ENCODE measurements at regions not wholly inside any gene's neighbourhood (a gene's known extent, or its start where the extent isn't known, plus 50 kb on each side); places are given as distances from the start of the nearest gene placed in this dataset.

GRCh38 chr9:136599074-136599531, 53.3 kb upstream of the NOTCH1 start:
- TF ChIP-seq LEF1 (IDR thresholded peaks at IDR 0.05; ENCODE audit: borderline replicate concordance), result no peak
- TF ChIP-seq SP1 (IDR thresholded peaks at IDR 0.05), result no peak
- no peak for TF ChIP-seq L3MBTL2 (conservative IDR thresholded peaks at IDR 0.05)
- TF ChIP-seq BHLHE40 (IDR thresholded peaks at IDR 0.05; ENCODE audit: borderline replicate concordance), result no peak
- TF ChIP-seq CTBP1 (IDR thresholded peaks at IDR 0.05; ENCODE audit: borderline replicate concordance), result no peak
- no peak for TF ChIP-seq FOXM1 (IDR thresholded peaks at IDR 0.05; ENCODE audit: borderline replicate concordance)
- TF ChIP-seq FOXA1 (IDR thresholded peaks at IDR 0.05), result no peak
- TF ChIP-seq TARDBP (IDR thresholded peaks at IDR 0.05), result no peak
- no peak for TF ChIP-seq ARNT (IDR thresholded peaks at IDR 0.05)
- TF ChIP-seq NFRKB (IDR thresholded peaks at IDR 0.05), result no peak
- TF ChIP-seq HDGF (IDR thresholded peaks at IDR 0.05; ENCODE audit: borderline replicate concordance), result no peak
- TF ChIP-seq ZNF384 (IDR thresholded peaks at IDR 0.05), result no peak
- no peak for TF ChIP-seq SUZ12 (IDR thresholded peaks at IDR 0.05)

Data from HEK293T (cell line).